ENCODE measurements at regions not wholly inside any gene's neighbourhood (a gene's known extent, or its start where the extent isn't known, plus 50 kb on each side); places are given as distances from the start of the nearest gene placed in this dataset.

GRCh38 chr13:21800837-21801616, 130.2 kb downstream of the FGF9 start:
- TF ChIP-seq CTCF (IDR thresholded peaks at IDR 0.05): no peak
- no peak overlapping the region for H3K4me3 ChIP-seq (ENCODE audit: low read depth in 1 of 2, low read length in 1 of 2)

GRCh38 chr13:21805733-21806132, 134.9 kb downstream of the FGF9 start:
- no peaks in the 10 kb centered on the region for H3K27me3 ChIP-seq
- H3K4me3 ChIP-seq (ENCODE audit: low read depth in 1 of 2, low read length in 1 of 2): no peak overlapping the region
- H3K36me3 ChIP-seq: no peaks in the 10 kb centered on the region
- H3K27ac ChIP-seq: no peak overlapping the region
- TF ChIP-seq CTCF (IDR thresholded peaks at IDR 0.05): no peak
- H3K9me3 ChIP-seq: no peaks in the 10 kb centered on the region
- no peaks in the 10 kb centered on the region for H3K4me1 ChIP-seq (ENCODE audit: control insufficient read depth in 1 of 2, insufficient read depth in 1 of 2, low read depth in 1 of 2, low read length in 1 of 2)

More at GRCh38 chr13:21800837-21801616, 130.2 kb downstream of the FGF9 start:
- Histone ChIP-seq H3K27ac (no peak overlapping the region), H3K4me1 (ENCODE audit: control insufficient read depth in 1 of 2, insufficient read depth in 1 of 2, low read depth in 1 of 2, low read length in 1 of 2) (no peaks in the 10 kb centered on the region), H3K36me3 (no peaks in the 10 kb centered on the region), H3K27me3 (no peaks in the 10 kb centered on the region), H3K9me3 (no peaks in the 10 kb centered on the region)

GRCh38 chr13:21812192-21812626, 141.3 kb downstream of the FGF9 start:
- TF ChIP-seq CTCF (IDR thresholded peaks at IDR 0.05): no peak
- no peaks in the 10 kb centered on the region for H3K36me3 ChIP-seq
- no peak overlapping the region for H3K27ac ChIP-seq

GRCh38 chr13:21813110-21813509, 142.2 kb downstream of the FGF9 start:
- Histone ChIP-seq H3K27ac (no peak overlapping the region), H3K4me1 (ENCODE audit: control insufficient read depth in 1 of 2, insufficient read depth in 1 of 2, low read depth in 1 of 2, low read length in 1 of 2) (no peaks in the 10 kb centered on the region), H3K9me3 (no peaks in the 10 kb centered on the region), H3K4me3 (ENCODE audit: low read depth in 1 of 2, low read length in 1 of 2) (no peak overlapping the region), H3K36me3 (no peaks in the 10 kb centered on the region), H3K27me3 (no peaks in the 10 kb centered on the region)
- TF ChIP-seq CTCF (IDR thresholded peaks at IDR 0.05): no peak

More at GRCh38 chr13:21812192-21812626, 141.3 kb downstream of the FGF9 start:
- Histone ChIP-seq H3K27me3 (no peaks in the 10 kb centered on the region), H3K4me1 (ENCODE audit: control insufficient read depth in 1 of 2, insufficient read depth in 1 of 2, low read depth in 1 of 2, low read length in 1 of 2) (no peaks in the 10 kb centered on the region), H3K9me3 (no peaks in the 10 kb centered on the region), H3K4me3 (ENCODE audit: low read depth in 1 of 2, low read length in 1 of 2) (no peak overlapping the region)

- TF ChIP-seq CTCF (IDR thresholded peaks at IDR 0.05): no peak
- Histone ChIP-seq H3K36me3 (no peaks in the 10 kb centered on the region), H3K4me3 (ENCODE audit: low read depth in 1 of 2, low read length in 1 of 2) (no peak overlapping the region), H3K27me3 (no peaks in the 10 kb centered on the region), H3K27ac (no peak overlapping the region), H3K9me3 (no peaks in the 10 kb centered on the region), H3K4me1 (ENCODE audit: control insufficient read depth in 1 of 2, insufficient read depth in 1 of 2, low read depth in 1 of 2, low read length in 1 of 2) (no peaks in the 10 kb centered on the region)
Measured at GRCh38 chr13:21813844-21814243, 143.0 kb downstream of the FGF9 start.
